ENCODE measurements at regions not wholly inside any gene's neighbourhood (a gene's known extent, or its start where the extent isn't known, plus 50 kb on each side); places are given as distances from the start of the nearest gene placed in this dataset.

DNA sequence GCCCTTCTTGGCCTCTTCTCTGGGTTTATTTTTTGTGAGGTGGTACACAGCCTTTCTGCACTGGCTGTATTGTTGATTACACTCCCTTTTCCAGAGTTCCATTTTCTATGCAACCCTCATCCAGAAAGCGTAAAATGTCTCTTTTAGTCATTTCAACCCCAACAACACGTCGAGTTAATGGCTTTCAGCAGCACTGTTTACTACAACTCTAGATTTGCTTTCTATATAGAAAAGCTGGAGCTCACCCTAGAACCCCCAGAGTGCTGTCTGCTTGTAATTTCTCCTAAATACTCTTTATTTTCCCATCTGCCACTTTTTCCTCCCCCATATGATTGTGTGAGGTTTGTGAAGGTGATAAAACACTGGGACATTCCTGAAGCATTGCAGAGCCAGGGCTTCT lies 148.9 kb upstream of the TMTC4 start:
- Histone ChIP-seq H3K27me3 (ENCODE audit: control insufficient read depth, insufficient read depth, low read length) (no peaks in the 10 kb centered on the region; the same call in none of the 2 replicates), H3K4me1 (ENCODE audit: control insufficient read depth, insufficient read depth, low read length) (no peaks in the 10 kb centered on the region), H2AK5ac (ENCODE audit: low read depth, low read length) (no peak overlapping the region), H2BK5ac (ENCODE audit: low read depth, low read length, poor library complexity, severe bottlenecking) (no peak overlapping the region), H3K27ac (ENCODE audit: insufficient read depth, low read length) (no peak overlapping the region), H3K9me1 (ENCODE audit: insufficient read depth, low read length) (no peaks in the 10 kb centered on the region), H3K23ac (ENCODE audit: low read depth, low read length) (no peak overlapping the region), H3K9me3 (ENCODE audit: control insufficient read depth, insufficient read depth, low read length) (no peaks in the 10 kb centered on the region), H2AK9ac (replicated peaks; ENCODE audit: low read depth, low read length, poor library complexity) (no peak overlapping the region), H4K91ac (ENCODE audit: insufficient read depth, low read depth, low read length) (no peak overlapping the region), H4K8ac (ENCODE audit: low read depth in 2 of 2, low read length in 2 of 2) (no peak overlapping the region), H2BK15ac (ENCODE audit: low read depth, low read length) (no peak overlapping the region), H3K79me1 (ENCODE audit: low read depth in 1 of 2, low read length in 2 of 2) (no peaks in the 10 kb centered on the region), H2AFZ (replicated peaks; ENCODE audit: low read length, poor library complexity) (no peak overlapping the region), H3K4me3 (ENCODE audit: insufficient read depth, low read depth, low read length) (no peak overlapping the region), H3K56ac (ENCODE audit: extremely low read depth, insufficient read depth, low read length) (no peak overlapping the region), H3K18ac (ENCODE audit: low read depth, low read length) (no peak overlapping the region), H2BK20ac (ENCODE audit: low read depth, low read length) (no peak overlapping the region), H4K5ac (ENCODE audit: low read depth, low read length) (no peak overlapping the region), H3K14ac (replicated peaks; ENCODE audit: low read depth, low read length) (no peak overlapping the region), H4K20me1 (ENCODE audit: insufficient read depth, low read length) (no peaks in the 10 kb centered on the region), H3K4me2 (ENCODE audit: low read depth, low read length) (no peak overlapping the region), H2BK120ac (ENCODE audit: low read depth, low read length) (no peak overlapping the region), H3K4ac (ENCODE audit: low read depth, low read length) (no peak overlapping the region), H3K36me3 (ENCODE audit: control insufficient read depth, insufficient read depth, low read length) (no peaks in the 10 kb centered on the region), H3K9ac (ENCODE audit: low read depth, low read length) (no peak overlapping the region)
- WGBS, 2 experiments (ENCODE audit: extremely low coverage in 2 of 2, insufficient read length in 1 of 2): no CpG with 5 or more reads among the region's 3 CpGs
- in situ Hi-C loops (cut with MboI; ENCODE audit: low sequenced_read_pairs): no loop called here
- ATAC-seq (ENCODE audit: low read depth) (no peak), DNase-seq (no peak)
- POLR2A ChIA-PET (ENCODE audit: unreplicated experiment): no interaction called here
- CTCF ChIA-PET: no interaction called here
- TF ChIP-seq RFX5 (IDR thresholded peaks at IDR 0.05; ENCODE audit: low read depth, low read length) (no peak), RAD21 (IDR thresholded peaks at IDR 0.05; ENCODE audit: low read length) (no peak), CEBPB (IDR thresholded peaks at IDR 0.05; ENCODE audit: low read depth, low read length) (no peak), MAZ (IDR thresholded peaks at IDR 0.05; ENCODE audit: borderline replicate concordance, low read depth, low read length) (no peak), FOS (IDR thresholded peaks at IDR 0.05; ENCODE audit: low read depth, low read length) (no peak), BHLHE40 (IDR thresholded peaks at IDR 0.05; ENCODE audit: low read depth, low read length) (no peak), CHD1 (IDR thresholded peaks at IDR 0.05; ENCODE audit: low read depth, low read length) (no peak), MXI1 (IDR thresholded peaks at IDR 0.05; ENCODE audit: borderline replicate concordance, low read depth, low read length) (no peak), SMC3 (IDR thresholded peaks at IDR 0.05; ENCODE audit: low read depth, low read length) (no peak), MAFK (IDR thresholded peaks at IDR 0.05; ENCODE audit: low read depth, low read length) (no peak), POLR2A (IDR thresholded peaks at IDR 0.05; ENCODE audit: low read depth, low read length) (no peak), RCOR1 (IDR thresholded peaks at IDR 0.05; ENCODE audit: insufficient replicate concordance, low read length) (no peak)
- TF ChIP-seq, protein P1, sequence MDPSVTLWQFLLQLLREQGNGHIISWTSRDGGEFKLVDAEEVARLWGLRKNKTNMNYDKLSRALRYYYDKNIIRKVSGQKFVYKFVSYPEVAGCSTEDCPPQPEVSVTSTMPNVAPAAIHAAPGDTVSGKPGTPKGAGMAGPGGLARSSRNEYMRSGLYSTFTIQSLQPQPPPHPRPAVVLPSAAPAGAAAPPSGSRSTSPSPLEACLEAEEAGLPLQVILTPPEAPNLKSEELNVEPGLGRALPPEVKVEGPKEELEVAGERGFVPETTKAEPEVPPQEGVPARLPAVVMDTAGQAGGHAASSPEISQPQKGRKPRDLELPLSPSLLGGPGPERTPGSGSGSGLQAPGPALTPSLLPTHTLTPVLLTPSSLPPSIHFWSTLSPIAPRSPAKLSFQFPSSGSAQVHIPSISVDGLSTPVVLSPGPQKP (IDR thresholded peaks at IDR 0.05; ENCODE audit: borderline replicate concordance, low read depth, low read length): no peak
- BruUV-seq (replicated peaks): no TSS peak
- intact Hi-C loops (cut with micrococcal nuclease): no loop called here
- dilution Hi-C loops (cut with HindIII; ENCODE audit: low sequenced_read_pairs, unreplicated experiment): no loop called here
